A549 (cell line): ENCODE measurements at regions not wholly inside any gene's neighbourhood (a gene's known extent, or its start where the extent isn't known, plus 50 kb on each side); places are given as distances from the start of the nearest gene placed in this dataset.

Source experiments
- ATAC-seq, 2 experiments: fragments of 200-7000 bp in 1 of 2; fragments of >200 bp in 1 of 2; cut with Nextera tagmentation in 1 of 2; cut with Tn5 transposase in 1 of 2; 3 replicates each; pipeline versions ENCODE4 v1.8.0 to v1.9.1; 2018 to 2020; ENCODE audit warnings: mild to moderate bottlenecking in 1 of 2, moderate library complexity in 1 of 2
- CTCF ChIA-PET: fragments of 300-600 bp; sonication (Branson Sonifier 250); formaldehyde crosslinking; extraction: SDS; loops from one replicate; lab custom pipeline; 2021; ENCODE audit warnings: antibody characterized with exemption, inconsistent platforms; lab: Yijun Ruan, JAX
- POLR2A ChIA-PET: fragments of 350-600 bp; formaldehyde crosslinking; extraction: SDS; loops from one replicate; lab custom pipeline; 2021; ENCODE audit warnings: antibody characterized with exemption, inconsistent platforms; lab: Yijun Ruan, JAX
- DNase-seq, 2 experiments: peaks; one replicate each; pipeline versions ENCODE4 v3.0.0 to v3.0.0-alpha.2; 2011 to 2016; ENCODE audit warnings: low read depth in 1 of 2, low spot score in 1 of 2
- FAIRE-seq: peaks from 2 replicates; lab custom pipeline; 2011; peaks lifted over from hg19 to GRCh38; lab: Jason Lieb, UNC
- H3K27ac ChIP-seq, 2 experiments: fragments of >200 bp; sonication (Bioruptor Twin); formaldehyde crosslinking; 3 replicates each; pipeline ENCODE4 v1.5.1; 2016 to 2017
- H3K4me1 ChIP-seq: fragments of >200 bp; sonication (Bioruptor Twin); formaldehyde crosslinking; 3 replicates; pipeline ENCODE4 v1.6.1; 2016
- H3K4me2 ChIP-seq: fragments of >200 bp; sonication (Bioruptor Twin); formaldehyde crosslinking; 3 replicates; pipeline ENCODE4 v1.6.1; 2016
- H3K4me3 ChIP-seq: fragments of >200 bp; sonication (Bioruptor Twin); formaldehyde crosslinking; 3 replicates; pipeline ENCODE4 v1.5.1; 2016
- H3K9me3 ChIP-seq: fragments of >200 bp; sonication (Bioruptor Twin); formaldehyde crosslinking; 3 replicates; pipeline ENCODE4 v1.6.1; 2016
- BHLHE40 ChIP-seq: IDR thresholded peaks from 2 replicates; pipeline ENCODE4 v1.6.1; 2012; ENCODE audit warnings: low read depth, low read length, inconsistent platforms
- CHD2 ChIP-seq: fragments of 150-350 bp; IDR thresholded peaks from 2 replicates; pipeline ENCODE4 v1.6.1; 2014; ENCODE audit warnings: low read length; ENCODE audit not compliant: partially characterized antibody
- CHD4 ChIP-seq: fragments of 200-600 bp; sonication (generic); IDR thresholded peaks from 2 replicates; pipeline ENCODE4 v1.6.1; 2016; ENCODE audit warnings: antibody characterized with exemption, mild to moderate bottlenecking, borderline replicate concordance
- EHF ChIP-seq: fragments of 250-450 bp; sonication (Bioruptor Pico); IDR thresholded peaks from 2 replicates; pipeline ENCODE4 v1.5.0; 2020; ENCODE audit warnings: mild to moderate bottlenecking
- ESRRA ChIP-seq: fragments of 150-350 bp; IDR thresholded peaks from 2 replicates; pipeline ENCODE4 v1.6.1; 2014; ENCODE audit warnings: mild to moderate bottlenecking, low read length, borderline replicate concordance
- FOSB ChIP-seq: fragments of 250-450 bp; sonication (Bioruptor Pico); IDR thresholded peaks from 2 replicates; pipeline ENCODE4 v1.5.0; 2020; ENCODE audit warnings: mild to moderate bottlenecking, moderate library complexity
- FOSL2 ChIP-seq, 2 experiments: fragments of 450-650 bp in 1 of 2; fragments of >200 bp in 1 of 2; sonication (Bioruptor Twin) in 1 of 2; formaldehyde crosslinking; IDR thresholded peaks; 2 replicates each; pipeline versions ENCODE4 v1.5.0 to v1.6.1; 2016 to 2020; ENCODE audit warnings: mild to moderate bottlenecking in 1 of 2, moderate library complexity in 1 of 2
- JUN ChIP-seq, 2 experiments: fragments of >200 bp; sonication (Bioruptor Twin); formaldehyde crosslinking; IDR thresholded peaks; 2 replicates in 1 of 2; 3 replicates in 1 of 2; pipeline ENCODE4 v1.6.1; 2016 to 2017
- JUNB ChIP-seq: fragments of >200 bp; sonication (Bioruptor Twin); formaldehyde crosslinking; IDR thresholded peaks from 2 replicates; pipeline ENCODE4 v1.6.1; 2016
- NPAS2 ChIP-seq: fragments of 250-450 bp; sonication (Bioruptor Pico); IDR thresholded peaks from 2 replicates; pipeline ENCODE4 v1.8.0; 2022; ENCODE audit warnings: mild to moderate bottlenecking, moderate library complexity, borderline replicate concordance
- NR3C1 ChIP-seq: fragments of >200 bp; sonication (Bioruptor Twin); formaldehyde crosslinking; IDR thresholded peaks from 3 replicates; pipeline ENCODE4 v1.6.1; 2017
- PHF8 ChIP-seq: fragments of 200-600 bp; sonication (generic); IDR thresholded peaks from 2 replicates; pipeline ENCODE4 v1.6.1; 2016; ENCODE audit warnings: low read depth, mild to moderate bottlenecking, antibody characterized with exemption, moderate library complexity, borderline replicate concordance
- RAD21 ChIP-seq, 2 experiments: fragments of >200 bp in 1 of 2; sonication (Bioruptor Twin) in 1 of 2; formaldehyde crosslinking in 1 of 2; IDR thresholded peaks in 1 of 2; conservative IDR thresholded peaks in 1 of 2; 2 replicates in 1 of 2; 3 replicates in 1 of 2; pipeline ENCODE4 v1.6.1; 2012 to 2018; ENCODE audit warnings: inconsistent platforms in 1 of 2
- RARB ChIP-seq: fragments of 250-450 bp; sonication (Bioruptor Pico); IDR thresholded peaks from 2 replicates; pipeline ENCODE4 v1.8.0; 2021; ENCODE audit warnings: mild to moderate bottlenecking, moderate library complexity
- RCOR1 ChIP-seq: fragments of 150-350 bp; IDR thresholded peaks from 2 replicates; pipeline ENCODE4 v1.6.1; 2014; ENCODE audit warnings: antibody characterized with exemption, low read length, low read depth
- RNF2 ChIP-seq: fragments of 200-600 bp; sonication (generic); IDR thresholded peaks from 2 replicates; pipeline ENCODE4 v1.6.1; 2016; ENCODE audit warnings: low read depth, mild to moderate bottlenecking, antibody characterized with exemption, moderate library complexity, borderline replicate concordance
- TP53 ChIP-seq: fragments of 250-450 bp; sonication (Bioruptor Pico); IDR thresholded peaks from 2 replicates; pipeline ENCODE4 v1.5.0; 2021; ENCODE audit warnings: mild to moderate bottlenecking, moderate library complexity
- ZFP36 ChIP-seq: fragments of 450-650 bp; IDR thresholded peaks from 2 replicates; pipeline ENCODE4 v1.6.1; 2014; ENCODE audit warnings: borderline replicate concordance; ENCODE audit not compliant: partially characterized antibody
- ZNF302 ChIP-seq: fragments of 250-450 bp; sonication (Bioruptor Pico); IDR thresholded peaks from 2 replicates; pipeline ENCODE4 v1.9.0; 2021; ENCODE audit warnings: inconsistent platforms, mild to moderate bottlenecking, moderate library complexity
- ZSCAN20 ChIP-seq: fragments of 250-450 bp; sonication (Bioruptor Pico); IDR thresholded peaks from 2 replicates; pipeline ENCODE4 v1.8.0; 2022; ENCODE audit warnings: mild to moderate bottlenecking, moderate library complexity
- WGBS: methylation state at CpG from one replicate; pipeline ENCODE4 v1.1.6; 2017; ENCODE audit errors: missing lambda C conversion rate; 5-methylcytosine and 5-hydroxymethylcytosine counted together
- TF ChIP-seq, protein P1 (sequence below): IDR thresholded peaks from 2 replicates; pipeline ENCODE4 v1.6.1; 2012; ENCODE audit warnings: low read depth, borderline replicate concordance
- TF ChIP-seq, protein P2 (sequence below): fragments of >200 bp; sonication (Bioruptor Twin); formaldehyde crosslinking; IDR thresholded peaks from 2 replicates; pipeline ENCODE4 v1.6.1; 2016
- TF ChIP-seq, protein P3 (sequence below): fragments of 450-650 bp; IDR thresholded peaks from 2 replicates; pipeline ENCODE4 v1.6.1; 2014; ENCODE audit warnings: antibody characterized with exemption
- TF ChIP-seq, protein P4 (sequence below): IDR thresholded peaks from 2 replicates; pipeline ENCODE4 v1.6.1; 2012

DNA sequence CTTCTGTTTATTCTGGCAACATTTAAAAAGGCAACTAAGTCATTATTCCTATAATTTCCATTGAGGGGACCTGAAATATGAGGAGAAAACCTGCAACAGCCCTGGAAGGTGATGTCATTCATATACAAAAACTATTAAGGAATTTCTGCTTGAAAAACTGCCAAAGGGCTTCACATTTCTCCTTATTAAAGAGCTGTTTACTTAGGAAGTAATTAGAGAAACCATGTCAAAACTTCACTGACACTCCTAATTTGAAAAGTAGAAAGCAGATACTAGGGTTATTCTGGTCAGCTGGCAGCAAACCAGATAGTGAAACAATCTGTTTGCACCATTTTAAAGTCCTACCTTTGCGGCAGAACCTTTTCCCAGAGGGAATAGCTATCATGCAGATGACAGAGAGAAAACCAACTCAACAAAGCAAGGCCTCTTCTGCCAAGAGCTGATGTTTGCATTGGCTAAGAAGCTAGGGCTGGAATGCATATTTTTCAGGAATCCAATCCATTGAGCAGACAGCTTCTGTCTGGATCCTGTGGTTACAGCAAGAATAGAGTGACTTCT is 592.2 kb upstream of the SYT4 start (continued):
- TF ChIP-seq FOSB (CRISPR knock-in tag) (no peak), RAD21 (conservative IDR thresholded peaks at IDR 0.05 in 1 of 2, IDR thresholded peaks at IDR 0.05 in 1 of 2) (no peak), ZNF302 (CRISPR knock-in tag) (no peak), NR3C1 (no peak), NPAS2 (CRISPR knock-in tag) (no peak)

DNA sequence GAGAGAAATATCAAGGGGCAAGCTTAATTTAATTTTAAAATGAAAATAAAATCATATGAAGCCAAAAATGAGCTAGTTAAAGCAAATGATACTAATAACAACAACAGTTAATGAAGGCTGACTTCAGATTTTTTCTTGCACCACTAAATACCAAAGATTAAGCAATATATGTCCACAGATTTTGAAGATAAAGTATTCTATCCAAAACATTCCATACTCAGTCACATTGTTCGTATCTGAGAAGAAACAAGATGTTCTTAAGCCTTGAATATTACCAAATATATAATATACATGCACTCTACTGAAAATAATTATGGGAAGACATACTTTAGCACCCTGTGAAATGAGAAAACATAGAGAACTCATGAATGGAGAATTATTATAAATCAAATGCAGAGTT is 593.3 kb upstream of the SYT4 start:
- CTCF ChIA-PET: no interaction called here
- POLR2A ChIA-PET: no interaction called here
- WGBS: 3% methylated on average over 1 of the region's 1 CpG
- TF ChIP-seq RNF2 (no peak), RARB (no peak)
- H3K27ac ChIP-seq: no peak overlapping the region
- no peaks in the 10 kb centered on the region for H3K4me1 ChIP-seq
- no peak overlapping the region for H3K4me2 ChIP-seq
- FAIRE-seq: no peak
- no peak for DNase-seq
- no peak for ATAC-seq
- H3K4me3 ChIP-seq: no peak overlapping the region
- no peaks in the 10 kb centered on the region for H3K9me3 ChIP-seq

DNA sequence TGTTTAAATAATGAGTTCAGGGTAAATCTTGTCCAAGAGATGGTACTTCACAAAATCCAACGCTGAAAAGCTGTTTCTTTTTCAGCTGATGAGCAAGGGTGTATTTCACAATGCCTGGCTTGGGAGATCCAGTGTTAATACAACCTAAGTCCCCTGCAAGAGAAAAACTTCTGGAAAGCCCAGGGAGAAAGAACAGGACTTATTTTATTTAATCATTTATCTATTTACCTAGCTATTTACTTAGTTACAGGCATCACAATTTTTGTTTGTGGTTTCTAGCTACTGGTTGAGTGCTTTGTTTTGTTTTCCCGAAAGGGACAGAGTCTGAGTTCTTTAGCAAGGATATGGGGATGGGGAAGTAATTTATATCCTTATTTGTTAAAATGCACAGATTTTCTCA is 598.2 kb upstream of the SYT4 start:
- Histone ChIP-seq H3K4me3 (no peak overlapping the region), H3K27ac (no peak overlapping the region), H3K4me1 (no peaks in the 10 kb centered on the region), H3K9me3 (no peaks in the 10 kb centered on the region), H3K4me2 (no peak overlapping the region)
- FAIRE-seq (no peak), ATAC-seq (no peak), DNase-seq (no peak)
- CTCF ChIA-PET: no interaction called here
- POLR2A ChIA-PET: no interaction called here
- WGBS: 0% methylated on average over 2 of the region's 2 CpGs
- TF ChIP-seq, protein P1, sequence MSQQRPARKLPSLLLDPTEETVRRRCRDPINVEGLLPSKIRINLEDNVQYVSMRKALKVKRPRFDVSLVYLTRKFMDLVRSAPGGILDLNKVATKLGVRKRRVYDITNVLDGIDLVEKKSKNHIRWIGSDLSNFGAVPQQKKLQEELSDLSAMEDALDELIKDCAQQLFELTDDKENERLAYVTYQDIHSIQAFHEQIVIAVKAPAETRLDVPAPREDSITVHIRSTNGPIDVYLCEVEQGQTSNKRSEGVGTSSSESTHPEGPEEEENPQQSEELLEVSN: no peak
- TF ChIP-seq, protein P2, sequence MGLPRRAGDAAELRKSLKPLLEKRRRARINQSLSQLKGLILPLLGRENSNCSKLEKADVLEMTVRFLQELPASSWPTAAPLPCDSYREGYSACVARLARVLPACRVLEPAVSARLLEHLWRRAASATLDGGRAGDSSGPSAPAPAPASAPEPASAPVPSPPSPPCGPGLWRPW: no peak
- no peak for TF ChIP-seq JUNB
- TF ChIP-seq ESRRA: no peak
- TF ChIP-seq RNF2: no peak
- TF ChIP-seq, protein P3, sequence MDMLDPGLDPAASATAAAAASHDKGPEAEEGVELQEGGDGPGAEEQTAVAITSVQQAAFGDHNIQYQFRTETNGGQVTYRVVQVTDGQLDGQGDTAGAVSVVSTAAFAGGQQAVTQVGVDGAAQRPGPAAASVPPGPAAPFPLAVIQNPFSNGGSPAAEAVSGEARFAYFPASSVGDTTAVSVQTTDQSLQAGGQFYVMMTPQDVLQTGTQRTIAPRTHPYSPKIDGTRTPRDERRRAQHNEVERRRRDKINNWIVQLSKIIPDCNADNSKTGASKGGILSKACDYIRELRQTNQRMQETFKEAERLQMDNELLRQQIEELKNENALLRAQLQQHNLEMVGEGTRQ: no peak
- no peak for TF ChIP-seq EHF (CRISPR knock-in tag)
- no peak for TF ChIP-seq RAD21 (conservative IDR thresholded peaks at IDR 0.05 in 1 of 2, IDR thresholded peaks at IDR 0.05 in 1 of 2)
- no peak for TF ChIP-seq CHD4
- no peak for TF ChIP-seq FOSL2 (IDR thresholded peaks at IDR 0.05)
- TF ChIP-seq FOSL2 (CRISPR knock-in tag; IDR thresholded peaks at IDR 0.05): no peak
- no peak for TF ChIP-seq NPAS2 (CRISPR knock-in tag)

DNA sequence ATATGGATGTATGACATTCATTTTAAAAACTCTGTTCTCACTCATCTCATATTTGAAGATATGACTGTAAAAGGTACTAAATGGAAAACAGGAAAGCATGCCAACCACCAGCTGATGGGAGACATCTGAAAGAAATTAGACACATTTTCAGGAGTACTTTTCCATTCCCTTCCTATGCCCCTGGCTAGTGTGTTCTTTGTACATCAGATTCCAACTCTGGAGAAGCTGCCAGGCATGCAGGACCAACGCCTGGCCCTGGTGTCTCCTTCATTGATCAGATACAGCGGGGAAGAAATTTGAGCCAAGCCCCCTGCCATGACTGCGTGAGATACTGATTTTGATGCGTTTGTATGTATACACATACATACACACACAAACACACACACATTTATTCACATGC is 599.0 kb upstream of the SYT4 start:
- H3K4me1 ChIP-seq: no peaks in the 10 kb centered on the region
- TF ChIP-seq, protein P4, sequence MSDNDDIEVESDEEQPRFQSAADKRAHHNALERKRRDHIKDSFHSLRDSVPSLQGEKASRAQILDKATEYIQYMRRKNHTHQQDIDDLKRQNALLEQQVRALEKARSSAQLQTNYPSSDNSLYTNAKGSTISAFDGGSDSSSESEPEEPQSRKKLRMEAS: no peak
- TF ChIP-seq BHLHE40 (no peak), PHF8 (no peak), JUN (IDR thresholded peaks at IDR 0.05) (no peak), ZFP36 (no peak), ZSCAN20 (CRISPR knock-in tag) (no peak), RCOR1 (no peak), ZNF302 (CRISPR knock-in tag) (no peak), CHD2 (no peak), TP53 (CRISPR knock-in tag) (no peak)
- TF ChIP-seq, protein P3: no peak
- no peak overlapping the region for H3K27ac ChIP-seq
- ATAC-seq: no peak
- no peak for FAIRE-seq
- CTCF ChIA-PET: interaction anchor here (0.7 kb wide), 1 partner anchor 97 kb away, joined by 3 read pairs; no protein-coding TSS in a partner anchor
- no peak overlapping the region for H3K4me3 ChIP-seq
- H3K4me2 ChIP-seq: no peak overlapping the region
- POLR2A ChIA-PET: no interaction called here
- no peak for DNase-seq
- no peaks in the 10 kb centered on the region for H3K9me3 ChIP-seq
- WGBS: 13% methylated on average over 4 of the region's 4 CpGs
